ENCODE measurements at regions not wholly inside any gene's neighbourhood (a gene's known extent, or its start where the extent isn't known, plus 50 kb on each side); places are given as distances from the start of the nearest gene placed in this dataset.

- no peak for DNase-seq (ENCODE audit: low spot score)
- TF ChIP-seq CTCF (IDR thresholded peaks at IDR 0.05; ENCODE audit: extremely low read depth, insufficient read depth, missing control alignments): no peak
- in situ Hi-C loops (cut with MboI; ENCODE audit: low pct_unique_long_range_greater_than_20kb, low sequenced_read_pairs, unreplicated experiment): no loop called here
These were observed 214.8 kb upstream of the ALG10B start for GRCh38 chr12:38101753-38102152.

GRCh38 chr12:38102197-38102596 is 214.4 kb upstream of the ALG10B start:
- in situ Hi-C loops (cut with MboI; ENCODE audit: low pct_unique_long_range_greater_than_20kb, low sequenced_read_pairs, unreplicated experiment): no loop called here
- no peak for DNase-seq (ENCODE audit: low spot score)
- TF ChIP-seq CTCF (IDR thresholded peaks at IDR 0.05; ENCODE audit: extremely low read depth, insufficient read depth, missing control alignments): no peak

DNA sequence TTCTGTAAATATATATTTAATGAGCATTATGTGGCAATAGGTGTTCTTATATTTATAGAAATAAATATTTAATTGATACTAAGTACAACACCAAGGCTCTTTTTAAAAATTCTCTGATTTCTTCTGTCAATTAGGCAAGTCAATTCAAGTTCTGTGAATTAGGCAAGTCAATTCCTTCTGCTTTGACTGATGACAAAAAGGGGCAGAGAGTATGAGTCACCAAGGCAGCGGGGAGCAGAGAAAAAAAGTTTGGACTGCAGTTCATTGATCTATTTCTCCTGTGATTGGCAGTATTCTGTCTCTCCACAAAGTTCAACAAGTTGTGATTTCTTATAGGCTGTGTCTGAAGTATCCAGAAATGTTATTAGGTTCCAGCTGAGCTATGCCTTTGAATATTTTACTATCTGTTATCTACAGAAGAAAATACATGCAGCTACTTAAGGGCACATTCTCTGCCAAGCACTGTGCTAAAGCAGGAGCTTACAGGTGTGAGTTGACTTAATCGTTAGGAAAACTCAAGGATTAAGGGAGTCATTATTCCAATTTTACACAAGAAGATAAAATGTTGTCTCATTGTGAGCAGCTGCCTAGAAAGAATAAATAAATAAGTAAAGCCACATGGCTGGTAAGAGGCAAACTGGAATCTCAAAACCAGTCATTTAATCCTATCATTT is 206.4 kb upstream of the ALG10B start:
- in situ Hi-C loops (cut with MboI; ENCODE audit: low pct_unique_long_range_greater_than_20kb, low sequenced_read_pairs, unreplicated experiment): no loop called here
- no peak for TF ChIP-seq CTCF (IDR thresholded peaks at IDR 0.05; ENCODE audit: extremely low read depth, insufficient read depth, missing control alignments)
- DNase-seq (ENCODE audit: low spot score): no peak

- no peak for DNase-seq (ENCODE audit: low spot score)
- no peak for TF ChIP-seq CTCF (IDR thresholded peaks at IDR 0.05; ENCODE audit: extremely low read depth, insufficient read depth, missing control alignments)
- in situ Hi-C loops (cut with MboI; ENCODE audit: low pct_unique_long_range_greater_than_20kb, low sequenced_read_pairs, unreplicated experiment): no loop called here
These were observed 202.6 kb upstream of the ALG10B start for GRCh38 chr12:38113991-38114390.

GRCh38 chr12:38116968-38117367 is 199.6 kb upstream of the ALG10B start:
- TF ChIP-seq CTCF (IDR thresholded peaks at IDR 0.05; ENCODE audit: extremely low read depth, insufficient read depth, missing control alignments): no peak
- in situ Hi-C loops (cut with MboI; ENCODE audit: low pct_unique_long_range_greater_than_20kb, low sequenced_read_pairs, unreplicated experiment): no loop called here
- DNase-seq (ENCODE audit: low spot score): no peak

DNA sequence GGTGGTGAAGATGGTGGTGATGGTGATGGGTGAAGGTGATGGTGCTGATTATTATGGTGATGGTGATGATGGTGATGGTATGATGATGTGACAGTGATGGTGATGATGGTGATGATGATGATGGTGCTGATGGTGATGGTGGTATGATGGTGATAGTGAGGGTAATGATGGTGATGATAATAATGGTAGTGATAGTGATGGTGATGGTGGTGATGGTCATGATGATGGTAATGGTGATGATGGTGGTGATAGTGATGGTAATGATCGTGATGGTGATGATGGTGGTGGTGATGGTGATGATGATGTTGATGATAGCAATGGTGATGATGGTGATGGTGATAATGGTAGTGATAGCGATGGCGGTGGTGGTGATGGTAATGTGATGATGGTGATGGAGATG is 197.9 kb upstream of the ALG10B start:
- DNase-seq (ENCODE audit: low spot score): no peak
- no peak for TF ChIP-seq CTCF (IDR thresholded peaks at IDR 0.05; ENCODE audit: extremely low read depth, insufficient read depth, missing control alignments)
- in situ Hi-C loops (cut with MboI; ENCODE audit: low pct_unique_long_range_greater_than_20kb, low sequenced_read_pairs, unreplicated experiment): no loop called here
